Tibial nerve (tissue), 4 donors: ENCODE measurements at regions not wholly inside any gene's neighbourhood (a gene's known extent, or its start where the extent isn't known, plus 50 kb on each side); places are given as distances from the start of the nearest gene placed in this dataset.
"Not testable (repeated sequence)": the region's sequence is repeated elsewhere in the genome, so short reads cannot be mapped to it uniquely, and the experiment has no call there.

ENCODE experiments used
- DNase-seq, 2 donors: peaks; one replicate each; pipeline ENCODE4 v3.0.0-alpha.2; 2019; ENCODE audit warnings: low spot score in 2 of 2
- H3K27ac ChIP-seq, 4 donors: fragments of 200-600 bp; sonication (generic) in 3 of 4; one replicate each; pipeline ENCODE4 v1.5.1; 2017 to 2019; ENCODE audit warnings: mild to moderate bottlenecking in 1 of 4
- H3K27me3 ChIP-seq, 2 donors: fragments of 200-600 bp; sonication (generic) in 1 of 2; one replicate each; pipeline versions ENCODE4 v1.5.1 to v1.6.0; 2017 to 2019
- H3K36me3 ChIP-seq, 3 donors: fragments of 200-600 bp; sonication (generic); one replicate each; pipeline ENCODE4 v1.5.1; 2018 to 2019
- H3K4me1 ChIP-seq, 4 donors: fragments of 200-600 bp; sonication (generic) in 3 of 4; one replicate each; pipeline ENCODE4 v1.5.1; 2017 to 2019
- H3K4me3 ChIP-seq, 4 donors: fragments of 200-600 bp; sonication (generic) in 3 of 4; one replicate each; pipeline ENCODE4 v1.5.1; 2017 to 2019; ENCODE audit warnings: mild to moderate bottlenecking in 1 of 4, moderate library complexity in 1 of 4
- H3K9me3 ChIP-seq, 4 donors: fragments of 200-600 bp; sonication (generic) in 3 of 4; one replicate each; pipeline ENCODE4 v1.5.1; 2017 to 2019
- CTCF ChIP-seq, 5 experiments: fragments of 200-600 bp in 3 of 5; fragments of 450-650 bp in 2 of 5; sonication (generic) in 3 of 5; IDR thresholded peaks; one replicate each; pipeline ENCODE4 v1.5.1; 2016 to 2019; ENCODE audit warnings: antibody characterized with exemption in 5 of 5, mild to moderate bottlenecking in 3 of 5, moderate library complexity in 2 of 5
- EP300 ChIP-seq, 2 donors: sonication (generic); formaldehyde crosslinking; IDR thresholded peaks; one replicate each; pipeline ENCODE4 v1.6.1; 2017; ENCODE audit warnings: antibody characterized with exemption in 2 of 2, mild to moderate bottlenecking in 1 of 2
- POLR2A ChIP-seq, 2 donors: fragments of 450-650 bp; IDR thresholded peaks; one replicate each; pipeline ENCODE4 v1.6.1; 2017; ENCODE audit warnings: antibody characterized with exemption in 2 of 2, mild to moderate bottlenecking in 2 of 2, moderate library complexity in 2 of 2
- WGBS, 2 donors: methylation state at CpG; one replicate each; pipeline ENCODE4 v1.1.5; 2018; 5-methylcytosine and 5-hydroxymethylcytosine counted together

- H3K36me3 ChIP-seq = no peaks in the 10 kb centered on the region
- peaks cover 0 to 11% (median 0%) of the 10 kb centered on the region in 4 donors for H3K9me3 ChIP-seq
- H3K4me1 ChIP-seq = no peaks in the 10 kb centered on the region
- TF ChIP-seq CTCF (IDR thresholded peaks at IDR 0.05) = no peak
- no peak for TF ChIP-seq EP300 (IDR thresholded peaks at IDR 0.05)
- no peak for TF ChIP-seq POLR2A (IDR thresholded peaks at IDR 0.05)
- 89 to 91% methylated on average over 3 of the region's 3 CpGs for WGBS, 2 donors
- no peak overlapping the region for H3K4me3 ChIP-seq
- H3K27me3 ChIP-seq = no peaks in the 10 kb centered on the region
- no peak overlapping the region for H3K27ac ChIP-seq
- DNase-seq = no peak
Observed at GRCh38 chr5:68848091-68848490, 245.7 kb upstream of the SLC30A5 start.

- H3K27ac ChIP-seq = no peak overlapping the region
- H3K4me3 ChIP-seq = no peak overlapping the region
- no peaks in the 10 kb centered on the region for H3K27me3 ChIP-seq
- H3K4me1 ChIP-seq = no peaks in the 10 kb centered on the region
- no peak for DNase-seq
- TF ChIP-seq POLR2A (IDR thresholded peaks at IDR 0.05) (no peak), EP300 (IDR thresholded peaks at IDR 0.05) (no peak), CTCF (IDR thresholded peaks at IDR 0.05) (no peak)
- H3K36me3 ChIP-seq = no peaks in the 10 kb centered on the region
- H3K9me3 ChIP-seq = peaks cover 0 to 11% (median 0%) of the 10 kb centered on the region in 4 donors
Observed at GRCh38 chr5:68849103-68849502, 244.7 kb upstream of the SLC30A5 start.

GRCh38 chr5:68849906-68850305, 243.9 kb upstream of the SLC30A5 start:
- no peak for TF ChIP-seq POLR2A (IDR thresholded peaks at IDR 0.05)
- no peak for TF ChIP-seq CTCF (IDR thresholded peaks at IDR 0.05)
- no peak for TF ChIP-seq EP300 (IDR thresholded peaks at IDR 0.05)
- no peak overlapping the region for H3K27ac ChIP-seq
- no peaks in the 10 kb centered on the region for H3K27me3 ChIP-seq
- DNase-seq = no peak
- H3K9me3 ChIP-seq = peaks cover 0 to 11% (median 0%) of the 10 kb centered on the region in 4 donors
- no peaks in the 10 kb centered on the region for H3K36me3 ChIP-seq
- H3K4me3 ChIP-seq = no peak overlapping the region
- no peaks in the 10 kb centered on the region for H3K4me1 ChIP-seq
- 66 to 77% methylated on average over 1 of the region's 1 CpG for WGBS, 2 donors

GRCh38 chr5:68861099-68861498, 232.7 kb upstream of the SLC30A5 start:
- no peaks in the 10 kb centered on the region for H3K36me3 ChIP-seq
- H3K27ac ChIP-seq = no peak overlapping the region
- no peak overlapping the region for H3K4me3 ChIP-seq
- TF ChIP-seq EP300 (IDR thresholded peaks at IDR 0.05) = no peak
- no peak for TF ChIP-seq CTCF (IDR thresholded peaks at IDR 0.05)
- TF ChIP-seq POLR2A (IDR thresholded peaks at IDR 0.05) = no peak
- DNase-seq = no peak
- no peaks in the 10 kb centered on the region for H3K4me1 ChIP-seq
- no peaks in the 10 kb centered on the region for H3K27me3 ChIP-seq
- H3K9me3 ChIP-seq = peaks cover 0 to 21% (median 0%) of the 10 kb centered on the region in 4 donors

- Histone ChIP-seq H3K36me3 (no peaks in the 10 kb centered on the region), H3K27me3 (no peaks in the 10 kb centered on the region), H3K27ac (no peak overlapping the region), H3K9me3 (peaks cover 0 to 21% (median 0%) of the 10 kb centered on the region in 4 donors), H3K4me3 (no peak overlapping the region), H3K4me1 (no peaks in the 10 kb centered on the region)
- TF ChIP-seq EP300 (IDR thresholded peaks at IDR 0.05) (no peak), POLR2A (IDR thresholded peaks at IDR 0.05) (no peak), CTCF (IDR thresholded peaks at IDR 0.05) (no peak)
- 91 to 96% methylated on average over 5 of the region's 5 CpGs for WGBS, 2 donors
- DNase-seq = no peak
Observed at GRCh38 chr5:68862560-68862959, 231.3 kb upstream of the SLC30A5 start.

- H3K27me3 ChIP-seq, H3K27ac ChIP-seq, H3K4me1 ChIP-seq, H3K36me3 ChIP-seq, DNase-seq, H3K4me3 ChIP-seq: not testable (repeated sequence)
- WGBS, 2 donors = 87 to 92% methylated on average over 11 of the region's 11 CpGs
- peaks cover 0 to 17% (median 0%) of the 10 kb centered on the region in 4 donors for H3K9me3 ChIP-seq
Observed at GRCh38 chr5:68865192-68865591, 228.6 kb upstream of the SLC30A5 start.
